SK-N-SH (cell line): ENCODE measurements at regions not wholly inside any gene's neighbourhood (a gene's known extent, or its start where the extent isn't known, plus 50 kb on each side); places are given as distances from the start of the nearest gene placed in this dataset.

ENCODE experiments used
- CTCF ChIA-PET: fragments of 300-600, 350-600 bp; formaldehyde crosslinking; extraction: SDS; loops from one replicate; lab custom pipeline; 2021; lab: Yijun Ruan, JAX
- POLR2A ChIA-PET: fragments of 350-600 bp; sonication (Branson Sonifier 250); formaldehyde crosslinking; extraction: SDS; loops from one replicate; lab custom pipeline; 2020; ENCODE audit warnings: antibody characterized with exemption, inconsistent platforms; lab: Yijun Ruan, JAX
- DNase-seq: peaks from one replicate; pipeline ENCODE4 v3.0.0; 2012
- H2AFZ ChIP-seq: fragments of 200-600 bp; sonication (generic); 2 replicates; pipeline ENCODE4 v1.8.1; 2016; ENCODE audit warnings: antibody characterized with exemption, mild to moderate bottlenecking, low read depth
- H3F3A ChIP-seq: fragments of 200-600 bp; sonication (generic); replicated peaks from 2 replicates; pipeline ENCODE3; 2016; ENCODE audit warnings: antibody characterized with exemption, mild to moderate bottlenecking; ENCODE audit not compliant: insufficient read depth
- H3K27ac ChIP-seq, 2 experiments: fragments of 200-500 bp in 1 of 2; fragments of 200-600 bp in 1 of 2; sonication (Bioruptor generic) in 1 of 2; sonication (generic), shearing (Covaris generic) in 1 of 2; 2 replicates each; pipeline versions ENCODE4 v1.5.1 to v1.6.1; 2014 to 2016; ENCODE audit warnings: low read depth in 2 of 2, inconsistent platforms in 1 of 2, low read length in 1 of 2, mild to moderate bottlenecking in 1 of 2, mixed read lengths in 1 of 2
- H3K27me3 ChIP-seq: fragments of 200-600 bp; sonication (generic), shearing (Covaris generic); 2 replicates; pipeline ENCODE4 v1.6.1; 2016; ENCODE audit warnings: mixed run types; ENCODE audit not compliant: insufficient read depth
- H3K36me3 ChIP-seq, 2 experiments: fragments of 200-500 bp in 1 of 2; fragments of 200-600 bp in 1 of 2; sonication (Bioruptor generic) in 1 of 2; sonication (generic) in 1 of 2; replicated peaks in 1 of 2; 2 replicates each; pipeline versions ENCODE3 to v1.5.1; 2014 to 2016; ENCODE audit warnings: low read length in 1 of 2, mild to moderate bottlenecking in 1 of 2; ENCODE audit not compliant: insufficient read depth in 2 of 2, control insufficient read depth in 1 of 2
- H3K4me1 ChIP-seq, 2 experiments: fragments of 200-500 bp in 1 of 2; fragments of 200-600 bp in 1 of 2; sonication (Bioruptor generic) in 1 of 2; sonication (generic), shearing (Covaris generic) in 1 of 2; 2 replicates each; pipeline versions ENCODE4 v1.5.1 to v1.6.1; 2014 to 2016; ENCODE audit warnings: low read depth in 1 of 2, low read length in 1 of 2, mixed run types in 1 of 2; ENCODE audit not compliant: insufficient read depth in 2 of 2, control insufficient read depth in 1 of 2
- H3K4me2 ChIP-seq: fragments of 200-600 bp; sonication (generic), shearing (Covaris generic); 2 replicates; pipeline ENCODE4 v1.6.1; 2017; ENCODE audit warnings: mixed run types
- H3K4me3 ChIP-seq, 2 experiments: fragments of 200-500 bp in 1 of 2; fragments of 200-600 bp in 1 of 2; sonication (Bioruptor generic) in 1 of 2; sonication (generic), shearing (Covaris generic) in 1 of 2; 2 replicates each; pipeline versions ENCODE4 v1.5.1 to v1.8.1; 2014 to 2016; ENCODE audit warnings: low read depth in 2 of 2, inconsistent platforms in 1 of 2, low read length in 1 of 2, mild to moderate bottlenecking in 1 of 2, mixed read lengths in 1 of 2, moderate library complexity in 1 of 2
- H3K79me2 ChIP-seq: fragments of 200-600 bp; sonication (generic); 2 replicates; pipeline ENCODE4 v1.8.1; 2017; ENCODE audit warnings: mild to moderate bottlenecking; ENCODE audit not compliant: insufficient read depth
- H3K9ac ChIP-seq: fragments of 200-600 bp; sonication (generic); 2 replicates; pipeline ENCODE4 v1.6.1; 2017; ENCODE audit warnings: mixed run types
- H3K9me2 ChIP-seq: fragments of 200-600 bp; sonication (generic); 2 replicates; pipeline ENCODE4 v1.6.1; 2017; ENCODE audit warnings: mixed run types
- H3K9me3 ChIP-seq: fragments of 200-600 bp; sonication (generic); 2 replicates; pipeline ENCODE4 v1.6.1; 2017; ENCODE audit warnings: mixed run types, mild to moderate bottlenecking, moderate library complexity
- H4K20me1 ChIP-seq: fragments of 200-600 bp; sonication (generic); 2 replicates; pipeline ENCODE4 v1.6.1; 2017; ENCODE audit warnings: mild to moderate bottlenecking, mixed run types; ENCODE audit not compliant: insufficient read depth
- ELF1 ChIP-seq: IDR thresholded peaks from 2 replicates; pipeline ENCODE4 v1.4.0; 2012
- EP300 ChIP-seq, 2 experiments: IDR thresholded peaks; 2 replicates each; pipeline versions ENCODE4 v1.4.0 to v1.6.1; 2012; ENCODE audit warnings: borderline replicate concordance in 1 of 2, low read depth in 1 of 2, low read length in 1 of 2
- EZH2phosphoT487 ChIP-seq: fragments of 200-600 bp; sonication (generic); IDR thresholded peaks from 2 replicates; pipeline ENCODE4 v1.6.1; 2017; ENCODE audit warnings: low read depth, mixed run types, mild to moderate bottlenecking, antibody characterized with exemption, moderate library complexity, borderline replicate concordance
- FOXJ3 ChIP-seq: sonication (generic); formaldehyde crosslinking; IDR thresholded peaks from 2 replicates; pipeline ENCODE4 v1.5.1; 2020; ENCODE audit warnings: mild to moderate bottlenecking, missing genetic modification reagents
- FOXM1 ChIP-seq: IDR thresholded peaks from 2 replicates; pipeline ENCODE4 v1.4.0; 2012; ENCODE audit warnings: low read depth, mild to moderate bottlenecking
- GATA2 ChIP-seq: sonication (generic); formaldehyde crosslinking; IDR thresholded peaks from 2 replicates; pipeline ENCODE4 v1.5.0; 2020; ENCODE audit warnings: mild to moderate bottlenecking, missing genetic modification reagents
- JUND ChIP-seq: IDR thresholded peaks from 2 replicates; pipeline ENCODE4 v1.4.0; 2012
- RFX5 ChIP-seq: IDR thresholded peaks from 2 replicates; pipeline ENCODE4 v1.6.1; 2012; ENCODE audit warnings: mild to moderate bottlenecking, improper control_type of control experiment, low read length
- SIN3A ChIP-seq: IDR thresholded peaks from 2 replicates; pipeline ENCODE4 v1.6.1; 2012; ENCODE audit warnings: low read depth, mild to moderate bottlenecking, low read length, moderate library complexity, borderline replicate concordance
- SMC3 ChIP-seq: IDR thresholded peaks from 2 replicates; pipeline ENCODE4 v1.6.1; 2012; ENCODE audit warnings: low read depth, low read length, improper control_type of control experiment
- TAF1 ChIP-seq: IDR thresholded peaks from 2 replicates; pipeline ENCODE4 v1.6.1; 2012; ENCODE audit warnings: low read depth, mild to moderate bottlenecking, low read length, moderate library complexity, borderline replicate concordance
- TCF12 ChIP-seq: IDR thresholded peaks from 2 replicates; pipeline ENCODE4 v1.4.0; 2012
- YY1 ChIP-seq: IDR thresholded peaks from 2 replicates; pipeline ENCODE4 v1.4.0; 2012; ENCODE audit warnings: low read depth, mild to moderate bottlenecking
- WGBS: methylation state at CpG from one replicate; pipeline ENCODE4 v1.1.6; 2017; ENCODE audit warnings: low lambda C conversion rate; 5-methylcytosine and 5-hydroxymethylcytosine counted together
- TF ChIP-seq, protein P1 (sequence below): IDR thresholded peaks from 2 replicates; pipeline ENCODE4 v1.4.0; 2012; ENCODE audit warnings: low read depth, borderline replicate concordance
- TF ChIP-seq, protein P2 (sequence below): IDR thresholded peaks from 2 replicates; pipeline ENCODE4 v1.4.0; 2012; ENCODE audit warnings: low read depth
- TF ChIP-seq, protein P3 (sequence below): IDR thresholded peaks from 2 replicates; pipeline ENCODE4 v1.6.1; 2012; ENCODE audit warnings: mild to moderate bottlenecking, low read depth, low read length, moderate library complexity

DNA sequence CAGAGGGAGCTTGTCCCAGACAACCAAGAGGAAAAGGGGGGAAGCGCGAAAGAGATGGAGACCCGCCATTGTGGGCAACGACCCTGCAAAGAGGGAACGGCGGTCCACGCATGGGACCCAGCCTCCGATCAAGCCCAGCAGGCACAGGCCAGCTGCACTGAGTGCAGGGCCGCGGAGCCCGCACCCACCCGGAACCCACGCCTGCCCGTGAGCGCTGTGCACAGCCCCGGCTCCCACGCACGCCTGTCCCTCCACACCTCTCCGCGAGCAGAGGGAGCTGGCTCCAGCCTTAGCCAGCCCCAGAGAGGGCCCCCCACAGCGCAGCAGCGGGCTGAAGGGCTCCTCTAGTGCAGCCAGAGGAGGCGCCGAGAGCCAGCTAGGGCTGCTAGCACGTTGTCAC is 416.5 kb downstream of the DMRTA1 start:
- no peaks in the 10 kb centered on the region for H3K9me3 ChIP-seq
- H4K20me1 ChIP-seq, result no peaks in the 10 kb centered on the region
- H3K9ac ChIP-seq, result no peak overlapping the region
- H3K27me3 ChIP-seq, result no peaks in the 10 kb centered on the region; the same call in 1 of the 2 replicates
- no peaks in the 10 kb centered on the region for H3K79me2 ChIP-seq
- no peak overlapping the region for H3K4me3 ChIP-seq
- no peaks in the 10 kb centered on the region for H3K4me1 ChIP-seq
- H3K36me3 ChIP-seq, result no peaks in the 10 kb centered on the region
- TF ChIP-seq JUND, result no peak
- no peak for TF ChIP-seq ELF1
- no peak for TF ChIP-seq TCF12
- no peak for TF ChIP-seq SIN3A
- TF ChIP-seq EZH2phosphoT487, result no peak
- TF ChIP-seq RFX5, result no peak
- no peak for TF ChIP-seq EP300 (IDR thresholded peaks at IDR 0.05; ENCODE audit: borderline replicate concordance in 1 of 2, low read depth in 1 of 2, low read length in 1 of 2)
- no peak for TF ChIP-seq FOXM1
- H3K27ac ChIP-seq, result no peak overlapping the region
- H3K4me2 ChIP-seq, result no peak overlapping the region
- DNase-seq, result no peak
- no peaks in the 10 kb centered on the region for H3F3A ChIP-seq
- no peak overlapping the region for H2AFZ ChIP-seq
- POLR2A ChIA-PET, result no interaction called here
- CTCF ChIA-PET, result no interaction called here
- WGBS, result 53% methylated on average over 16 of the region's 25 CpGs
- H3K9me2 ChIP-seq, result no peaks in the 10 kb centered on the region; the same call in 1 of the 2 replicates

DNA sequence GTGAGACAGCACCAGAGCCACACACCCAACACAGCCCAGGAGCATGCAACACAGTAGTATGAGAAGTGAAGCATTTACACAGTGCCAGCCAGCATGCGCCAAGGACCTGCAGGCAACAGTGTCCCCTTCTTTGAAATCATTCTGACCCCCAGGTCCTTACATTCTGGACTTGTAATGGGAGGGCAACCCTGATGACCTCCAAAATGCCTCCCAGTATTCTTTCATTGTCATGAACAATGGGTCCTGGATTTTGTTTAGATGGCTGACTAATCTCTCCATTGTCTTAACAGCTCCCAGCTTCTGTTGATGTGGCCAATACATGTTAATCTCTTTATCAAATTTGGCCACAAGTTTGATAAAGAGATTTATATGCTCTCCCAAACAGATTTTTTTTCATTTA is 417.1 kb downstream of the DMRTA1 start:
- no peaks in the 10 kb centered on the region for H3F3A ChIP-seq
- no peaks in the 10 kb centered on the region; the same call in 1 of the 2 replicates for H3K9me2 ChIP-seq
- no peak for DNase-seq
- H3K4me3 ChIP-seq, result no peak overlapping the region
- H3K36me3 ChIP-seq, result no peaks in the 10 kb centered on the region
- CTCF ChIA-PET, result no interaction called here
- no peaks in the 10 kb centered on the region for H3K9me3 ChIP-seq
- no peak overlapping the region for H2AFZ ChIP-seq
- no peak overlapping the region for H3K27ac ChIP-seq
- no peaks in the 10 kb centered on the region for H4K20me1 ChIP-seq
- POLR2A ChIA-PET, result no interaction called here
- no peak for TF ChIP-seq TCF12
- TF ChIP-seq, protein P1, sequence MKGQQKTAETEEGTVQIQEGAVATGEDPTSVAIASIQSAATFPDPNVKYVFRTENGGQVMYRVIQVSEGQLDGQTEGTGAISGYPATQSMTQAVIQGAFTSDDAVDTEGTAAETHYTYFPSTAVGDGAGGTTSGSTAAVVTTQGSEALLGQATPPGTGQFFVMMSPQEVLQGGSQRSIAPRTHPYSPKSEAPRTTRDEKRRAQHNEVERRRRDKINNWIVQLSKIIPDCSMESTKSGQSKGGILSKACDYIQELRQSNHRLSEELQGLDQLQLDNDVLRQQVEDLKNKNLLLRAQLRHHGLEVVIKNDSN, result no peak
- TF ChIP-seq SMC3, result no peak
- no peak for TF ChIP-seq ELF1
- no peak for TF ChIP-seq YY1
- no peak for TF ChIP-seq SIN3A
- no peak for TF ChIP-seq GATA2 (CRISPR knock-in tag)
- H3K27me3 ChIP-seq, result no peaks in the 10 kb centered on the region; the same call in 1 of the 2 replicates
- no peak overlapping the region for H3K9ac ChIP-seq
- H3K4me1 ChIP-seq, result no peaks in the 10 kb centered on the region
- H3K79me2 ChIP-seq, result no peaks in the 10 kb centered on the region
- no peak overlapping the region for H3K4me2 ChIP-seq
- 25% methylated on average over 1 of the region's 1 CpG for WGBS

DNA sequence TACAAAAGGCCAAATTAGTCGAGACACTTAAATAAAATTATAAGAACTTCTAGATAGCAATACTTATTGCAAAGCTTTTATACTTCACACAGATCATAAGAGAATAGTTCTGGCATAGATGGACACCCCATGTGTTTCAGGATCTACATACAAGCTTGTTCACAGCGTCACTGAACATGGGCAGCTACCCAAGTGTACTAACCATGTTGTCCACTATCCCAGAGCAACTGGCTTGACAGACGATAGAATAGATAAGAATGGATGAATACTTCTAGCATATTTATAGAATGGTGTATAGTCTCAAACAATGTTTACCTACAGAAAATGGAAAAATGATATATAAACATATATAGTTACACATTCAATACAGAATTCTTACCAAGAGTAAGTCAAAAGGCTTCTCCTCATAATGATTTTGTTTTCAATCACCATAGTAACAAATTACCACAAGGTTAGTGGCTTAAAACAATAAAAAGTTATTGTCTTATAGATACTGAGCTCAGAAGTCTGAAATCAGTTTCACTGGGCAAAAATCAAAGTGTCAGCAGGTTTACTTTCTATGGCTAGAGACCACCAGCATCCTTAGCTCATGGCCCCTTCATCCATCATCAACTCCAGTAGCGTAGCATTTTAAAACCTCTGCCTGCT is 446.7 kb downstream of the DMRTA1 start:
- no peaks in the 10 kb centered on the region for H3K27me3 ChIP-seq
- CTCF ChIA-PET, result no interaction called here
- no peak overlapping the region for H3K9ac ChIP-seq
- 2% methylated on average over 4 of the region's 4 CpGs for WGBS
- H3K4me3 ChIP-seq, result no peak overlapping the region
- H4K20me1 ChIP-seq, result no peaks in the 10 kb centered on the region
- no peaks in the 10 kb centered on the region for H3K9me3 ChIP-seq
- DNase-seq, result no peak
- H3K27ac ChIP-seq, result no peak overlapping the region
- H3K36me3 ChIP-seq, result no peaks in the 10 kb centered on the region
- H2AFZ ChIP-seq, result no peak overlapping the region
- H3K4me2 ChIP-seq, result no peak overlapping the region
- no peaks in the 10 kb centered on the region for H3F3A ChIP-seq
- H3K9me2 ChIP-seq, result no peaks in the 10 kb centered on the region
- no peaks in the 10 kb centered on the region for H3K4me1 ChIP-seq
- POLR2A ChIA-PET, result no interaction called here
- no peaks in the 10 kb centered on the region for H3K79me2 ChIP-seq
- TF ChIP-seq SIN3A (no peak), TAF1 (no peak), FOXJ3 (CRISPR knock-in tag) (no peak)
- TF ChIP-seq, protein P2, sequence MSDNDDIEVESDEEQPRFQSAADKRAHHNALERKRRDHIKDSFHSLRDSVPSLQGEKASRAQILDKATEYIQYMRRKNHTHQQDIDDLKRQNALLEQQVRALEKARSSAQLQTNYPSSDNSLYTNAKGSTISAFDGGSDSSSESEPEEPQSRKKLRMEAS, result no peak
- TF ChIP-seq, protein P3, sequence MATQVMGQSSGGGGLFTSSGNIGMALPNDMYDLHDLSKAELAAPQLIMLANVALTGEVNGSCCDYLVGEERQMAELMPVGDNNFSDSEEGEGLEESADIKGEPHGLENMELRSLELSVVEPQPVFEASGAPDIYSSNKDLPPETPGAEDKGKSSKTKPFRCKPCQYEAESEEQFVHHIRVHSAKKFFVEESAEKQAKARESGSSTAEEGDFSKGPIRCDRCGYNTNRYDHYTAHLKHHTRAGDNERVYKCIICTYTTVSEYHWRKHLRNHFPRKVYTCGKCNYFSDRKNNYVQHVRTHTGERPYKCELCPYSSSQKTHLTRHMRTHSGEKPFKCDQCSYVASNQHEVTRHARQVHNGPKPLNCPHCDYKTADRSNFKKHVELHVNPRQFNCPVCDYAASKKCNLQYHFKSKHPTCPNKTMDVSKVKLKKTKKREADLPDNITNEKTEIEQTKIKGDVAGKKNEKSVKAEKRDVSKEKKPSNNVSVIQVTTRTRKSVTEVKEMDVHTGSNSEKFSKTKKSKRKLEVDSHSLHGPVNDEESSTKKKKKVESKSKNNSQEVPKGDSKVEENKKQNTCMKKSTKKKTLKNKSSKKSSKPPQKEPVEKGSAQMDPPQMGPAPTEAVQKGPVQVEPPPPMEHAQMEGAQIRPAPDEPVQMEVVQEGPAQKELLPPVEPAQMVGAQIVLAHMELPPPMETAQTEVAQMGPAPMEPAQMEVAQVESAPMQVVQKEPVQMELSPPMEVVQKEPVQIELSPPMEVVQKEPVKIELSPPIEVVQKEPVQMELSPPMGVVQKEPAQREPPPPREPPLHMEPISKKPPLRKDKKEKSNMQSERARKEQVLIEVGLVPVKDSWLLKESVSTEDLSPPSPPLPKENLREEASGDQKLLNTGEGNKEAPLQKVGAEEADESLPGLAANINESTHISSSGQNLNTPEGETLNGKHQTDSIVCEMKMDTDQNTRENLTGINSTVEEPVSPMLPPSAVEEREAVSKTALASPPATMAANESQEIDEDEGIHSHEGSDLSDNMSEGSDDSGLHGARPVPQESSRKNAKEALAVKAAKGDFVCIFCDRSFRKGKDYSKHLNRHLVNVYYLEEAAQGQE, result no peak
- TF ChIP-seq, protein P1, result no peak
